Amniotic epithelial cell (primary cell): ENCODE measurements at regions not wholly inside any gene's neighbourhood (a gene's known extent, or its start where the extent isn't known, plus 50 kb on each side); places are given as distances from the start of the nearest gene placed in this dataset.
A peak's percentile ranks its signal among the peaks of the same experiment; 100 is the strongest.
"Not testable (repeated sequence)": the region's sequence is repeated elsewhere in the genome, so short reads cannot be mapped to it uniquely, and the experiment has no call there.

Experiments
- DNase-seq: peaks from one replicate; pipeline ENCODE4 v3.0.0-alpha.2; 2010; ENCODE audit warnings: low read depth

DNA sequence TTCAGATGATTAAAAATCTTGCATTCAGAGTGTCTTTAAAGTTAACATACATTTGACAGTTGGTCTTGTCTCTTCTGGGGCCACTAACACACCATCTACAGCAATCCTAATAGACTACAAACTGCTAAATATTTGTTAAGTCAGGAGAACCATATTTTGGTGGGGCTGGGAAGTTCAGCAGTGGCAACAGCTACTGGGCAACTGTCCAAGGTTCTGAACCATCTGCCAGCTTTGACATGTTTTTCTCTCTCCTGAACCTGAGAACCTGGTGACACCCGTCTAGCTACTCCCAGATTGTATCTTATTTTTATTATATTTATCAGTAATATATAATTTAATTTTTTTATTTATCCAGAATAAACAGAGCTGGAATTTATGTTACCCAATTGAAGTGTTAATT, 199.0 kb upstream of the DPYD start:
- peak; percentile 34 for DNase-seq

GRCh38 chr1:98113811-98114210, 193.0 kb upstream of the DPYD start:
- no peak for DNase-seq

GRCh38 chr1:98112626-98113025, 191.8 kb upstream of the DPYD start:
- DNase-seq: no peak

DNA sequence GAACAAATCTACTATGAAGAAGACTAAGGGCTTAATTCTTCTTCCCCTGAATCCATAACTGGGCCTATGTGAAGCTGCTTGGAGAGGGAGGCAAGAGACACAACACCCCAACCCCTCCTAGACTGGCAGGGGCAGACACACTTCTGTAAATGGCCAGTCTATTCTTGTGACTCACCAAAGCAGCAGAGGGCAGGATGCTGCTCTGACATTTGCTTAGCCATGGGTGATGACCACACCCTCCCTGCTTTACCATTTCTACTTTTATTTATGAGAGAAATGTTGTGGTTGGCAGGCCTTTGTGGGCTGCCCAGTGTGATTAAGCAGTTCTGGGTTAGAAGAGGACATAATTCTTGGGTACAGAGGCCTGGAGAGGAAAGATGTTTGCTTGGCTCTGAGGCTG, 189.8 kb upstream of the DPYD start:
- DNase-seq: peak; percentile 47

- DNase-seq: not testable (repeated sequence)
Observed at GRCh38 chr1:98108378-98108777, 187.5 kb upstream of the DPYD start.

- no peak for DNase-seq
Observed at GRCh38 chr1:98107256-98107655, 186.4 kb upstream of the DPYD start.

- DNase-seq: peak; percentile 53
Observed at GRCh38 chr1:98104289-98104688, 183.5 kb upstream of the DPYD start.

GRCh38 chr1:98103617-98104285, 182.9 kb upstream of the DPYD start:
- DNase-seq: no peak

DNA sequence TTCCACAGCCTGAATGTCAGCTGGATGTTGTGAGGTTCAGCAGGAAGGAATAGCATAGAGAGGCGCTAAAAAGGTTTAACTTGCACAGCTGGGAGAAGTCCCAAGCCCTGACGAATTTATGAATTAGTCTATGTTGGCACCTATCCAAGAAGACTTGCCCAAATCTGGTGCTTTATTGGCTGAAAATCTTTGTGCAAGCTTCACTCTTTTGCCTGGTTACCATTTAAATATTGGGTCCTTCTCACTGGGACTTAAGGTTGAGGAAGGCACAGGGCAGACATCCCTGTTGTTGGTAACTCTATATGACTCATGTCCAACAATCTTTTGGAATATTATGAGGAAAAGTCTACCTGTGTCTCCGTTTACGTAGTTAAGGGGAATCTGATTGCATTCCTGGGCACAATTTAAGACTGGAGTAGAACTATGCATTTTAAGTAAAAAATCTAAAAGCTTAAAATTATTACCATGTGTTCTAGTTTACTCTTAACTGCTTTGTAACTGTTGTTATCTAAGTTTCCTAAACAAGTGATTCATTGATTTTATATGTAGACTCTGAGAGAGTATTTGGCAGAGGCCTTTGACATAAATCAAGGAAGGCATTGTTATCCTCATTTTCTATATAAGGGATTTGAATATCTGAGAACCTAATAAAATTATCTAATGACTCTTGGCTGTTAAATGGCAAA, 181.7 kb upstream of the DPYD start:
- DNase-seq: no peak

DNA sequence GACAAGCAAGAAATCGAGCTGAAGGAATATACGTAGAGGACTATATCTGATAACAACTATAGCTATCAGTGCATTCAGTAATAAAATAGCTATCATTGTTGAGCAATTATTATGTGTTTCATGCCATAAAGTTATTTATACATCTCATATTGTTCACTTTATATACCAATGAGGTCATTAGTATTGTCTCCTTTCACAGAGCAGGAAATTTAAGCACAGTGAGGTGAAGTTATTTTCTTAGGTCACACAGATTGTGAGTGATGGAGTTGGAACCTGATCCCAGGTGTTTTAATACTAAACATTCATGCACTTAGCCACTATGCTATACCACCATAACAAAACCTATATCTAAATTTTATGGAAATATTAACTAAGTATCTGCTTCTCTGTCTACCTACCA, 180.5 kb upstream of the DPYD start:
- no peak for DNase-seq

DNA sequence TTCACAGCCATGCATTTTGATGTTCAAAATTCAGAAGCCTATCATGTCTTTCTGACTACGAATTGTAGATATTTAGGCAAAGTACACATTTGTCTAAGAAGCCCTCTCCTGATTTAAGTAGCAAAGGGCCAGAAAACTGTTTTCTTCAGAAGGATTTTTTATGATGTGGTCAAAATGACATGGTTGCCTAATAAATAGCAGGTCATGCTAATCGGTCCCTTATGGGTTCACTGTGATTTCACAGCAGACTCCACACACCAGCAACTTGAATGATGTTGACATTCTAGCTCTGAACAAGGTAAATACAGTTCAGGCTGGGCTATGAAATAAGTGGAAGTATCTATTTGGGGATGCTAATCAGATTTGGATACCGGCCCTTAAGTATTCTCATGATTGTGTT, 178.7 kb upstream of the DPYD start:
- DNase-seq: no peak

DNA sequence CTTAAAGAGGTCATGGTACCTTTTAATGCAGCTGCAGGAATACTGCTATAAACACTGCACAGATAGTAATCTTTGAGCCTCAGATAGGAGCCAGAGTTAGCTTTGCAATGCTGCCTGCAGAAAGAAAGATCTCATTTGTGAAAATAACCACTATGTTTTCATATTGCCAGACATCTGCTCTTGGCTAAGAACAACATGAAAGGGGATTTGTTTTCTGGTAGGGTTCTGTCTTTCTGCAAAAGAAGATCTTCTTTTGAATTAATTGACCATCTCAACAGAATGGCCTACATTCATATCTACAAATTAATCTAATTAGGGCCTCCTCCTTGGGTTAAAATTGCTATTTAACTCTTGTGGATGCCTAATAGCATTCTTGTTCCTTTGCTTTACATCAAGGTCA, 177.6 kb upstream of the DPYD start:
- DNase-seq: no peak

- no peak for DNase-seq
Observed at GRCh38 chr1:98090351-98090750, 169.5 kb upstream of the DPYD start.

DNA sequence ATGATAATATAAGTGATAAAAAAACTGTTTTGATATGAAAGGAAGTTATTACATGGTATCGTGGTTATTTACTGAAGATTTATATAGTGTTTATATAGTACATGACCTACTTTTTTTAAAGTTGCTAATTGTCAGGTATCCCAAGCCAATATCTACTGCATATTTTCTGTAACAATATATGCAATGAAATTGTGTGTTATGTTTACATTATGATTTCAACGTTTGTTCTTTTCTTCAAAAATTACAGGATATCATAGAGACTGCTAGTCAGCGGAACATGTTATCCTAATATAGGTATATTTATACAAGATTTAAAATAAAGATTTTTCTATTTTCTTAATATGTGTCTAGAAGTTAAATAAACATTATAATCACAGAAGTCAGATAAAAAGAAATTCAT, 167.5 kb upstream of the DPYD start:
- DNase-seq: no peak

GRCh38 chr1:98086796-98087441, 166.1 kb upstream of the DPYD start:
- DNase-seq: peak; percentile 98

DNA sequence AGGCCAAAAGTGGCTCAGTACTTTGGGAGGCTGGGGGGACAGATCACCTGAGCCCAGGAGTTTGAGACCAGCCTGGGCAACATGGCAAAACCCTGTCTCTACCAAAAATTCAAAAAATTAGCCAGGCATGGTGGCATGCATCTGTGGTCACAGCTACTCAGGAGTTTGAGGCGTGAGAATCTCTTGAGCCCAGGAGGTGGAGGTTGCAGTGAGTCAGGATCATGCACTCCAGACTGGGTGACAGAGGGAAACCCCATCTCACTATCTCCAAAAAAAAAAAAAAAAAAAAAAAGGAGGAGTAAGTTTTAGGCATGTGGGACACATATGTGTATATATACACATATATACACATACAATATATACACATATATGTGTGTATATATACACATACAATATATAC, 165.3 kb upstream of the DPYD start:
- peak; percentile 70 for DNase-seq

DNA sequence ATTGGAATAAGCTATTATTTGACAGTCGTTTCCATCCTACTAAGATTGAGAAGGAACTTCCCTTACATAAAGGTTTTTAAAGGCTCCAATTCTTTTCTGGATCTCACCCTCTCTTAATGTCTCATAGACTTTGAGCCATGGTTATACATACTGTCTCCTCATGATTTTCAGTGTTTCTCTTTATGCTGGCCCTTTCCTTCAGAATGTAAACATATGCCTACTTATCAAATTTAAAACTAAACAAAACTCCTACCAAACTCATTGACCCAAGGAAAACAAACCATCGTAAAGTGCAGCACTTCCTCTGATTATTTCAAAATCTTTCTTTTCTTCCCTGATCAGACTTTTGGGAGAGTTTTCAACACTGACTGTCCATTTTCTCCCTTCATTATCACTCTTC, 163.4 kb upstream of the DPYD start:
- DNase-seq: no peak

DNA sequence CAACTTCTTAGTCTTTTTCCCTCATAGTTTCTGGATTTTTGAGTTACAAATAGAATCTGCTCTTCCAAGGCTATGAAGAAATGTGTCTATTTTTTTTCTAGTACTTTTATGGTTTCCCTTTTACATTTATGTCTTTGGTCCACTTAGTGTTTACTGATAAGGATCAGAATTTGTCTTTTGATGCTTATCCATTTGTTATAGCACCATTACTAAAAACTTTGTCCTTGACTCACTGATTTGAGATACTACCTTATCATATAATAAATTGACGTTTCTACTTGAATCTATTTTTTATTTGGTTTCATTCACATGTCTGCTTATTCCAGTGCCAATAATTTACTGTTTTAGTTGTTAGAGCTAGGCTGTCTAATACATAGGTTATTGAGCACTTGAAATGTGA, 161.1 kb upstream of the DPYD start:
- no peak for DNase-seq

DNA sequence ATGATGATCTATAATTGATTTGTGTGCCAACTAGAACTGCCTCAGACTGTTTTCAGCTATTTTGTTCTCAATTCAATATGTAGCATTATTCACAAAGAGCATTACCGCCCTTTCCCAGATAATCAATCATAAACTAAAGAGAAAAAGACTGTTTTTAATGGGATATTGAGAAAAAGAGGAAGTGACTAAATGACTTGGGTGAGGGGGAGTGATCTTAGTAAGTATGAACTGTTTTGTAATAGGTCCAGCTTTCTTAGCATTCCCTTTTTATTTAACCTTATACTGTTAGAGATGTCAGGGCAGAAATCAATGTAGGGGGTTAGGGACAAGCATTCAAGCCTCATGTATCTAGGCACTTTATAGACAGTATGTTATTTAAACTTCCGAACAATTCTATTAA, 157.8 kb upstream of the DPYD start:
- DNase-seq: peak; percentile 33

GRCh38 chr1:98077691-98078090, 156.9 kb upstream of the DPYD start:
- no peak for DNase-seq

DNA sequence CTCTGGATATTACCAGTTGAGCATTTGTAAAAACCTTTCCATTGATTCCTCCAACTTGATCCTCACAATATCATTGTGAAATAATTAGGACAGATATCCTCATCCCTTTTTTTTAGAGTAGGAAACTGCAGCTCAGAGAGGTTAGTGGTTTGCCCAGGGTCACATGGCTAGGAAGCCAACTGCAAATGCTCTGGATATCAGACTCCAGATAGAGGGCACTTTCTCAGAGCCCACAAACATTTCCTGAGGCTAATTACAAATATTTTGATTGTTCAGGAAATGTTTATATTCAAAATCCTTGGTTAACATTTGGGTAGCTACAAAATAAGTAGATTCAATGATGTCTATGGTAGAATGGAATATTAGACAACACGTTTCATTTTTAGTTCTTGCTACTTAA, 154.8 kb upstream of the DPYD start:
- no peak for DNase-seq

- no peak for DNase-seq
Observed at GRCh38 chr1:98073823-98074222, 153.0 kb upstream of the DPYD start.

GRCh38 chr1:98073106-98073505, 152.3 kb upstream of the DPYD start:
- no peak for DNase-seq

DNA sequence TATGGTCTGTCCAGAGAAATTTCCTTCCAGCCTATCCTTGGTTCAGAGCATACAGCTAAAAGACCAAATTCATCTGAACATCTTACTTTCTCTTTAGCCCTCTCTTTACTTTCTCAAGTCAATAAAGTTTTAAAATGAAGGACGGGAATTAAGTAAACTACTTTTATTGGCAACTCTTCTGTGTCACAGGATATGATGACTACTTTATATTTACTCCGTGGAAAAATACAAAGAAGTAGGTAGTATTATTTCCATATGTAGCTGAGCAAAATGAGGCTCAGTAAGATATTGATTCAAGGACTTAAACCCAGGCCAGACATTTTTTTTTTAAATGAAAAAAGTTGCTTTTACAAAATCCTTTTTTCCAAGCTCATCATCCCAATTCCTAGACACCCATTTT, 151.2 kb upstream of the DPYD start:
- no peak for DNase-seq
